Stimulated activated CD4-positive, alpha-beta T cell treated with anti-CD3 and anti-CD28 coated beads, TNF-alpha, amount 100 ng/mL, for 1 hour (primary cell): ENCODE measurements at regions not wholly inside any gene's neighbourhood (a gene's known extent, or its start where the extent isn't known, plus 50 kb on each side); places are given as distances from the start of the nearest gene placed in this dataset.

Experiments
- DNase-seq, 3 donors: peaks; one replicate each; pipeline ENCODE4 v3.0.0-alpha.2; 2020; ENCODE audit warnings: low read depth in 3 of 3, low spot score in 1 of 3

- no peak for DNase-seq
These were observed 755.2 kb upstream of the ACO1 start for GRCh38 chr9:31629292-31629691.

GRCh38 chr9:31637265-31637664 lies 747.2 kb upstream of the ACO1 start:
- no peak for DNase-seq

GRCh38 chr9:31637861-31638260 lies 746.6 kb upstream of the ACO1 start:
- DNase-seq: no peak

GRCh38 chr9:31639451-31639850 lies 745.0 kb upstream of the ACO1 start:
- DNase-seq: no peak

DNA sequence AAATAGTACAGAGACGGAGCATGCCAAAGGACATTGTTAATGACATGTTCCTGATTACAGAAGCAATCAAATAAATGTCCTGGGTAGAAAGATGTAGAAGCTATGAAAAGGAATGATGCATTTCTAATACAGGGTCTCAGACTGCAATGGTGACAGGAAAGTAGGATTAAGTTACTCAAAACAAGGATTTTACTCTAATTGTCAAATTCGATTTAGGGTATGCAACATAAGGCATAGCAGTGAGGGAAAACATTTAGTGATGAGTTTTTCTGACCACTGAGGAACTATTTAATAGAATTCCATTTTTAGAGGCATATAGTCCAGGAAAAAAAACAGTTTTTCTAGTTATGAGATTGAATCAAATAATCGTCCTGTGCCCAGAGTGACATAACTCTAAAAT lies 715.1 kb upstream of the ACO1 start:
- no peak for DNase-seq

- no peak for DNase-seq
These were observed 713.4 kb upstream of the ACO1 start for GRCh38 chr9:31671011-31671410.

- DNase-seq: no peak
These were observed 710.2 kb upstream of the ACO1 start for GRCh38 chr9:31674264-31674663.

- no peak for DNase-seq
These were observed 707.0 kb upstream of the ACO1 start for GRCh38 chr9:31677415-31677814.

DNA sequence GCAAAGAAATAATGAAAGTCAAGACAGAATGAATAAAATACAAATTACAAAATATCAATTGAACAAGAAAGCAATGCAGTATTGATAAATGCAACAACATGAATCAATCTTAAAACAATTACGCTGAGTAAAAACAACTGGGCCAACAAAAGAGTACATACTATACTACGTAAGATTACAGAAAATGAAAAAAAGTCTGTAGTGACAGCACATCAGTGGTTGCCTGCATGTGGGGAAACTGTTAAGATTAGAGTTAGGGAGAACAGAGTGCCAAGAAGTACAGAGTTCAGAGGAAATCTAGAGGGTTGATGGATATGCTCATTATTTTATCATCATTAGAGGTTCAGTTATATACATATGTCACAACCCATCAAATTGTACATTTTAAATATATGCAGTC lies 706.6 kb upstream of the ACO1 start:
- no peak for DNase-seq

- DNase-seq: no peak
These were observed 701.3 kb upstream of the ACO1 start for GRCh38 chr9:31683116-31683515.

DNA sequence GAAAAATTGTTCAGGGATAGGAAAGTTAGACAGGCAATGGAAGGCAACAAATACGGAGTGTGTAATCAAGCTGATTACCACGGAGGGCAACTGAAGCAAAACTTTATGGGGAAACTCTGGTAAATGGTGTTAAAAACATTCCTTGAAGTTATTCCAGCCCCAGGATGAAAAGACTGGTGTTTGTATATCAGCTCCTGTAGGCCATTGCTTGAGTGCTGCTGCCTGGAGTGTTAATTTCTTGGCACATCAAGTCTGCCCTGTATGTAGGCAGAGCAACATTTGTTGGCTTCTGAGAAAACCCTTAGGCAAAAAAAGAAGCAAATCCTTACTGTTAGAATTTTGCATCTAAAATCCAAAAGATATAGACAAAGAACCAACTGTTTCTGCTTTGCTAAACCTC lies 686.5 kb upstream of the ACO1 start:
- DNase-seq: no peak

DNA sequence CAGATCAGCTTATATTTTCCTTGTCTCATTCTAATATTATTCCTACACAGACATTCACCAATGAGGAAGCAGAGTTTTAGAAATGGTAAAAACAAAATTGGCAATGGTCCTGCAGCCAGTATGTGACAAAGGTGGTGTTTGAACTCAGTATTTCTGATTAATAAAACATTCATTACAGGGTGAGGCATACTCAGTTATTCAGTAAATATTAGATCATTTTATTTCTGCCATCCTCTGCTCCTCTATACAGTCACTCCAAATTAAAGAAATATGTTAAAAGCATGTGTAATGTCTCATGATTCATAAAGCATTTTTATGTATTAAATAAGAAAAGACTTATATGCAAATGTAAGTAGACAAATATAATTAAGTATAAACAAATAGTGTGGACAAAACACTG lies 684.6 kb upstream of the ACO1 start:
- no peak for DNase-seq

DNA sequence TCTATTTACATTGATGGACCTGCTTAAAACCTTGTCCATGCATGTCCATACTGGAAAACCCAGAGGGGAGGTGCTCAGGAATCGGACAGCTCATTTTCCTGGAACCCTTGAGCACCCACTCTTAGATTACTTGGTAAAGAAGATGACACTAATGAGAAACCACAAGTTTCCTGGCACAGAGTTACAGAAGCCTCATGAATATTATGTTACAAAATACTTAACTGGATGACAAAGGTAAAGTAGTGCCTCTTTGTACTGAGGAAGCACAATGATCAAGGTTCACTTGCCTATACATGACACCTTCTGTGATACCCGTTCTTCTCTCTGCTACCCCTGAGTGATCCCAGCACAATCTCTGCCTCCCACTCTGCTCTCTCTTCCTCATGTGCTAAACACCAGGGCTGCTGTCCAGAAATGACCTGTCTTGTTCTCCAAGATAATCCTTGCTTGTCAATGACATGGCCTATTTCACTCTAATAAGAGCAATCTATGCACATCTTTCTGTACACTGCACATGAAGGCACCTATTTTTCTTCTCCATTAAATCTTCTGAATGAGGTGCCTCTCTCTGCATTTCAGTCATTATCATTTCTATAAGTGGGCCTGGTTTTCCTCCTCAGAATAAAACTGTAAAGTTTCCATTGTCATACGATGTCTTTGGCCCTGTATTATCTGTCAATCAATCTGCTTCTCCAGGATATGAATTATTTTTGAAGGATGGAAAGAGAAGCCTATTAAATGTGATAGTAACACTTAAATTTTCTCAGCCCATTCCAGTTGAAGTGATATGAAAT lies 684.0 kb upstream of the ACO1 start:
- no peak for DNase-seq

DNA sequence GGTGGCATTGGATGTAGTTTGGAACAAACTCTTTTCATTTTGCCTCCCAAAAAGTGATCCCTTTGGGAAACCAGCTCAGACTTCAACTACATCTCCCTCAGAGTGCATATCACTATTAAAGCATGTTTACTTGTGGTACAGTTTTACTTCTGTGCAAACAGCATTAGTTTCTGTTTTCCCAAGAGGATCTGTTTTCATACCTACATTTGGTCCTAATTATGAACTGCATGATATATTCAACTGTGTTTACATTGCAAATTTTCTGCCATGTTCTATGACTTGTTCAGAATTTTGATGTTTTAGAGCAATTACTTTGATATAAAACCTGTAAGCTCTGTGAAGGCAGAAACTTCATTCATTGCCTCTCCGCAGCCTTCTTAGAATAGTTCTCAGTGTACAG lies 681.5 kb upstream of the ACO1 start:
- DNase-seq: no peak

GRCh38 chr9:31715250-31715649 lies 669.2 kb upstream of the ACO1 start:
- no peak for DNase-seq

GRCh38 chr9:31719262-31719661 lies 665.2 kb upstream of the ACO1 start:
- DNase-seq: no peak

DNA sequence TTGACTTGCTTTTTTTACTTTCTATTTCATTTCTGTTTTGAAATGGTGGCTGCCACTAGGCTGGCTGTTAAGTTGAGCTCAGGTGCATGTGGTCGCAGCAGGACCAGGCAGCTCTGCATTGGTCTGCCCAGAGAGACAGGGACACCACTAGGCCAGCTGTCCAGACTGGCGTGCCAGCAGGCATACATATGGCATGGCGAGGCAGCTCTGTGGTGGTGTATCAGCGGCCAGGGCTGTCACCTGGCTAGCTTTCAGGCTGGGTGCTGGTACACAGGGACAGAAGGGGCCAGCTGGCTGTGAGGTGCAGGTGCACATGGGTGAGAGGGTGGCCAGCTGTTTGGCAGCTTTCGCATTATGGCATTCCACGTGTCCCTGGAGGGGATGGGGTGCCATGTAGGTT lies 654.0 kb upstream of the ACO1 start:
- no peak for DNase-seq

- no peak for DNase-seq
These were observed 651.3 kb upstream of the ACO1 start for GRCh38 chr9:31733166-31733565.

- DNase-seq: no peak
These were observed 647.8 kb upstream of the ACO1 start for GRCh38 chr9:31736581-31737179.

GRCh38 chr9:31740705-31741104 lies 643.7 kb upstream of the ACO1 start:
- DNase-seq: no peak

DNA sequence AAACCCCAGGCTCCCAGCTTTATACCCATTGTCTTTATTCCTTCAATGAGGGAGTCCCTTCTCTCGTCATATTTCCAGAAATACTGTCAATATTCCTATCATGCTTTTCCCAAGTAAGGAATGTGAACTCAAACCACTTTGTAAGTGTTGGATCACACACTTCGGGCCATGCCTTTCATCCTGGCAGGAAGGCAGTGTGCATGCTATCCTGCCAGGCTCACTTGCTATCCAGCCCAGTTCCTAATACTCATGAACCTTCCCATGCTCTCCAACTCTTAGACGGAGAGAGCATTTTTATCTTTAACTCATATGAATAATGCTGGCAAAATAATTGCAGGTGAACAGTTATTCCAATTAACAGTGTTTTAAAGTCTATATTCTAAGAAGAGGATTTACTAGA lies 639.9 kb upstream of the ACO1 start:
- DNase-seq: no peak

DNA sequence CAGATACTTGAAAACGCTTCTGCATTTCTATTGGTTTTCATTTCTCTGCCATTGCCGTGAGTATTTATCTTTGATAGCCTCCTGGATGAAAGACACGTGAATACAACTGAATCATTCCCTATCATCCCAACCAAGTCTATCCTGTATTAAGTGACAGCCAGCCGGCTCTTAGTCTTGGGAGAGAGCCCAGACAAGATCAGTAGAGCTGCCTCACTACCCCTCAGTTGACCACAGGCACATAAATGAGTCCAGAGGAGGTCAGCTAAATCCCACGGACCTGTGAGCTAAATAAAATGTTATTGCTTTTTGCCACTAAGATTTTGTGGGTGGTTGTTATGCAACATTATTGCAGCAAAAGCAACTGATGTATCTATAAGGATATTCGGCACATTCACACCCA lies 639.0 kb upstream of the ACO1 start:
- no peak for DNase-seq

DNA sequence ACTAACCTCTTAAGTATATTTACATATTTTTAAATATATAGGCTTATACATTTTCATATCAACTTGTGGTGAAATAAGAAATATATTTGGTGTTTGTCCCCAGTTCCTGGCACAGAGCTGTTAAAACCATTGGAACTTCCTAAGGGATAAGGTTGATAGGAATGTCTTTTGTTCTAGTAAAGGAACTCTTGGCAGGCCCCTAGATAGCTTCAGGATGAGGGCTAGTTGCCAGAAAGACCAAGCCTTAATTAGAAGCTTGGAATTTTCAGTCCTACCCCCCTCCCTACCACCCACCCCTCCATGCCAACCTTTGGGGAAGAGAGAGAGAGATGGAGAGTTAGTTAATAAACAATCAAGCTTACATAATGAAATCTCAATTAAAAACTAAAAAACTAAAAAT lies 638.6 kb upstream of the ACO1 start:
- no peak for DNase-seq
